Stimulated activated CD8-positive, alpha-beta memory T cell treated with anti-CD3 and anti-CD28 coated beads, Interleukin-15, amount 100 ng/mL, for 4 hours (primary cell): ENCODE measurements at regions not wholly inside any gene's neighbourhood (a gene's known extent, or its start where the extent isn't known, plus 50 kb on each side); places are given as distances from the start of the nearest gene placed in this dataset.

Source experiments
- DNase-seq, 2 donors: peaks; one replicate each; pipeline ENCODE4 v3.0.0-alpha.2; 2020; ENCODE audit warnings: low read depth in 2 of 2

DNA sequence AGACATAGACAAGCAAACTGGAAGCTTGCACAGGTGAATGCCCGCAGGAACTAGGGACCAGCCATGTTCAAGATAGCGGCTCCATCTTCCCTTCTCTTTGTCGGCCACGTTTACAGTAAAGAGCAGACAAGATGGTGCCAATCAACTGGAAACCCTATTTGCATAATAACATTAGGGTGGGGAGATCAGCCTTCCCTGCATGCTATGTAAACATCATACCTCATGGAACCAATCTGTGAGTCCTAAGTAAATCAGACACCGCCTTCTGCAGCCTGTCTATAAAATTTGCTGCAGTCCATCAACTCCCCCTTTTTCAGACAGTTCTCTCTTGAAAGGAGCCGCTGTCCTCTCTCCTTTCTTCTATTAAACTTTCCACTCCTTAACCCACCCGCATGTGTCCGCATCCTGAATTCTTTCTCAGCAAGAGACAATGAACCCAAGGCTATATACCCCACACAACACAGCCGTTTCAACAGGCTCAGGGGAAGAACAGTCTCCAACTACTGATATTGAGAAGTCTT, 384.4 kb downstream of the EIPR1 start:
- DNase-seq, result no peak

DNA sequence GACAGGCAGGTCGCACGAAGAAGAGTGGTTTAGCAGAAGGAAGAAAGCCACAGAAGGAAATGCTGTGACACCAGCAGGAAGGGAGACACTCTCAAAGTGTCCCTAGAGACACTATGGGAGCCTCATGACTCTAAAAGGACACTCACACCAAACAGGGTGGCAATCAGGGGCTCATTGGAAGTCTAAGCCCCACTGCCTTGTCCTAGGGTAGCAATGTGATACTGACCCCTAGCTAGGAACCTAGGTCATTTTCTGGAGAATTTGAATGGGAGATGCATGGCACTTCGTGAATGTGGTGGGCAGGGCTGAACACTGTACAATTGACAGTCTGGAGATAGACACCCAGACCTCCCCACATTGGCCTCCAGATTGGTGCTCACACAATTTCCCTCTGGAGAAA, 385.0 kb downstream of the EIPR1 start:
- no peak for DNase-seq

DNA sequence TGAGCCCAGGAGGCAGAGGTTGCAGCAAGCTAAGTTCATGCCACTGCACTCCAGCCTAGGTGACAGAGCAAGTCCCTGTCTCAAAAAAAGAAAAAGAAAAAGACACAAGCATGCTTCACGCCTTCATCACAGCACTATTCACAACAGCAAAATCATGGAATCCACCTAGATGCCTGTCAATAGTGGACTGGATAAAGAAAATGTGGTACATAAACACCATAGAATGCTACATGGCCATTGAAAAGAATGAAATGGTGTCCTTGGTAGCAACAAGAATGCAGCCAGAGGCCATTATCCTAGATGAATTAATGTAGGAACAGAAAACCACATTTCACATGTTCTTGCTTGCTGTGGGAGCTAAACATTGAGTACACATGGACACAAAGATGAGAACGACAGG, 392.6 kb downstream of the EIPR1 start:
- DNase-seq, result no peak

- DNase-seq, result no peak
Observed at GRCh38 chr2:2981000-2981399, 396.6 kb downstream of the EIPR1 start.

DNA sequence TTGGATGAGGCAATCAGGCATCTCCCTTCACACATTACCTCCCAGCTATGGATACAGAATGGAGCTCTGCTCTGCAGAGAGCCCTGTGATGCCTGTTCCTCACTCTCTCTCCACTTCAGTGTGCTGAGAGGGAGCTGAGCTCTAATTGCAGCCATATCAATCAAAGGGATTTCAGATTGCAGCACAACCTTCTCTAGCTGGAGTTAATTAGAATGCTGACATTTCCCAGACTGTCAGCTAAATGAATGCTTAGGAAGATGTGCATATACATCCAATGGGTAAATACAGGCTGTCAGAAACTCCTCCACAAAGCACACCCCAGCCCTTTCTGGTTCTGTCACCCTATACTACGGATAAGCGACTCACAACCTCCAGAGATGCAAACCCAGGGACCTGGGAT, 402.6 kb downstream of the EIPR1 start:
- DNase-seq, result no peak

GRCh38 chr2:2960441-2961133, 417.0 kb downstream of the EIPR1 start:
- DNase-seq, result no peak

GRCh38 chr2:2950403-2950952, 427.1 kb downstream of the EIPR1 start:
- DNase-seq, result no peak

- DNase-seq, result no peak
Observed at GRCh38 chr2:2947406-2947805, 430.2 kb downstream of the EIPR1 start.

GRCh38 chr2:2942906-2943305, 434.7 kb downstream of the EIPR1 start:
- DNase-seq, result no peak

GRCh38 chr2:2942225-2942624, 435.4 kb downstream of the EIPR1 start:
- DNase-seq, result no peak

GRCh38 chr2:2941205-2941604, 436.4 kb downstream of the EIPR1 start:
- no peak for DNase-seq

GRCh38 chr2:2940702-2941101, 436.9 kb downstream of the EIPR1 start:
- no peak for DNase-seq

- no peak for DNase-seq
Observed at GRCh38 chr2:2940061-2940460, 437.6 kb downstream of the EIPR1 start.

- DNase-seq, result no peak
Observed at GRCh38 chr2:2939078-2939795, 438.4 kb downstream of the EIPR1 start.

DNA sequence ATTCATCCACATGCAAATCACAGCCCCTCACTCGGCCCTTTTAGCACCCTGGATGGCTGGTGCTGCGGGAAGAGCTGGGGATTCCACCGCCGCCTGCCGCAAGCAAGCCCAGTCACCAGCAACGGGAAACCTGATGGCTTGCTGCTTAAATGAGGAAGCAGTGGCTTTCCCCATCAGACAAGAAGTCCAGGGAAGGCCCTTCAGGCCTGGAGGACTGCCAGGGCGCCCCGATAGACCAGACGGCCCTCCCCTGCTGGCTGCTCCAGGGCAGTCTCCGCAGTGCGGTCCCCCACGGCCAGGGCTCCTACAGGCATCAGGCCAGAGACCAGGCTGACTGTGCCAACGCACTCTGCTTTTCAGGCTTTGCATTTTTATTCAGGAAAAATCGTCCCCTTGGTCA, 439.1 kb downstream of the EIPR1 start:
- no peak for DNase-seq

GRCh38 chr2:2935445-2936149, 442.0 kb downstream of the EIPR1 start:
- no peak for DNase-seq

DNA sequence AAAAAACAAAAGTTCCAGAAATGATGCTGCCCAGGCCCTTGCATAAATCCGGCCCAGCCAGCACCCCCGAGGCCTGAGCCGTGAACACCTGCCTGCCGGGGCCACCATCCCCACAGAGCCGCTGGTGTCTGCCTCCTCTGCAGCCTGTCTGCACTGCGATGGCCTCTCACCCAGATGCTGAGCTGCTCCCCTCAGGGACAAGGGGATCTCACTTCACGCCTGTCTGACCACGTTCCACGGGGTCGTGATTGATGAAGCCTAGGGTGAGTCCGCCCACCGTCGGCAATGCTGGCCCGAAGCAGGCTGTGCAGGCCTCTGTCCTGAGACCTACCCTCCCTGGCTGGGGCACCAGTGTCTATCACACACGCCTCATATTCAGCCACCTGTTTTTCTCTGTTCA, 444.2 kb downstream of the EIPR1 start:
- DNase-seq, result no peak

DNA sequence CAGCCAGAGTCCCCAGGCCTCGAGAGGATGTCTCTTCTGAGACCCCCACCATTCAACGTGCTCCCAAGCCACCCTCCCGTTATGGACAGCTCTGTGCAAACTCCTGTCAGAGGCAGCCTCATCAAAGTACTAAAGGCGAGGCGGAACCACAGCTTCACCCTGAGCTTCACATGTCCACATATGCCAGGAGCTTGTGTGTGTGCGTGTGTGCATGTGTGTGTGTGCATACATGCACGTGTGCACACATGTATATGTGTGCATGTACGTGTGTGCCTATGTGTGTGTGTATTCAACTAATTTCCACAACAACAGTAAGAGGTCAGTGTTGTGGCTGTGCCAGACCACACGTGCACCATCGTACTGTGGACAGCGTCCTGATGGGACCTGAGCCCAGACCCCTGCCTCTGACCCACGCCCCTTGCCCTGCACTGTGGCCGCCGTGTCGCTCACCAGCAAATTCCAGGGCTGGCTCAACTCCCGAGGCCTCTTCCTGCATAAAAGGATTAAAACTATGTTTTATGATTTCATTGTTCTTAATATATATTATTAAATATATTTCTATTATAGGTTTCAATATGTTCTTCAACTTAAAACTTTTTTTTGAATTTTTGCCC, 444.8 kb downstream of the EIPR1 start:
- DNase-seq, result no peak

DNA sequence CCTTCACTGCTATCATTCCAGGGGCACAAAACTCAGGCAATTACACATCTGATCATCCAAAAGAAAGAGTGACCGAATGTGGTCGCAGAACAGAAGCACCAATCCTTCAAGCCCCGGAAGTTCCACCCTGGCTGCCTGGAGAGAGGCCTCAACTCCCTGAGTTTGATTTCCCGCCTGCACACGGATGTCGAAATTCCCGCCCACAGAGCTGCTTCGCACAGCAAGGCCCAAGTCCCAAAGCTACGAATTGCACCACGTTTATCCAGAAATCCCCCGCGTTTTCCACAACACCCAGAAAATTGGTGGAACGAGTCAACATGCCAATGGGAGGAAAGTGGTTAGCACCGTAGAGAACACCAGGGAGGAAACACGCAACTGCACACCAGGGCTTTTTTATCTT, 445.4 kb downstream of the EIPR1 start:
- DNase-seq, result no peak

- DNase-seq, result no peak
Observed at GRCh38 chr2:2931318-2932075, 446.1 kb downstream of the EIPR1 start.

- DNase-seq, result no peak
Observed at GRCh38 chr2:2930841-2931240, 446.8 kb downstream of the EIPR1 start.
